ACC112 (cell line): ENCODE measurements at regions not wholly inside any gene's neighbourhood (a gene's known extent, or its start where the extent isn't known, plus 50 kb on each side); places are given as distances from the start of the nearest gene placed in this dataset.
"Not testable (repeated sequence)": the region's sequence is repeated elsewhere in the genome, so short reads cannot be mapped to it uniquely, and the experiment has no call there.

ENCODE experiments used
- H2AFZ ChIP-seq: fragments of 200-600 bp; sonication (generic); one replicate; pipeline ENCODE4 v1.6.0; 2017; ENCODE audit warnings: antibody characterized with exemption, low read length; ENCODE audit not compliant: unreplicated experiment
- H3K27ac ChIP-seq: fragments of 200-600 bp; sonication (generic); 2 replicates; pipeline ENCODE4 v1.5.1; 2014; ENCODE audit warnings: low read depth, mild to moderate bottlenecking, antibody characterized with exemption, low read length, moderate library complexity
- H3K27me3 ChIP-seq: fragments of 200-600 bp; sonication (generic); 2 replicates; pipeline ENCODE4 v1.6.1; 2014; ENCODE audit warnings: mild to moderate bottlenecking, antibody characterized with exemption, low read length, moderate library complexity, mixed read lengths; ENCODE audit not compliant: insufficient read depth
- H3K36me3 ChIP-seq: fragments of 200-600 bp; sonication (generic); 2 replicates; pipeline ENCODE4 v1.6.1; 2016; ENCODE audit warnings: mild to moderate bottlenecking, antibody characterized with exemption, low read length, moderate library complexity, mixed read lengths; ENCODE audit not compliant: insufficient read depth
- H3K4me1 ChIP-seq: fragments of 200-600 bp; sonication (generic); one replicate; pipeline ENCODE4 v1.6.1; 2016; ENCODE audit warnings: low read length, mixed read lengths; ENCODE audit not compliant: insufficient read depth, unreplicated experiment, control insufficient read depth
- H3K4me3 ChIP-seq: fragments of 200-600 bp; sonication (generic); 2 replicates; pipeline ENCODE4 v1.5.1; 2014; ENCODE audit warnings: mild to moderate bottlenecking, low read depth, low read length
- H3K79me2 ChIP-seq: fragments of 200-600 bp; sonication (generic); one replicate; pipeline ENCODE4 v1.6.0; 2016; ENCODE audit warnings: low read length; ENCODE audit not compliant: control insufficient read depth, unreplicated experiment, insufficient read depth

GRCh38 chr4:86527713-86528112 lies 66.4 kb upstream of the PTPN13 start:
- not testable (repeated sequence) for H3K79me2 ChIP-seq, H3K4me1 ChIP-seq, H3K27ac ChIP-seq, H3K27me3 ChIP-seq, H3K36me3 ChIP-seq, H3K4me3 ChIP-seq, H2AFZ ChIP-seq

GRCh38 chr4:86529436-86529835 lies 64.7 kb upstream of the PTPN13 start:
- Histone ChIP-seq H3K4me3 (no peak overlapping the region), H3K4me1 (no peaks in the 10 kb centered on the region), H3K36me3 (no peaks in the 10 kb centered on the region), H2AFZ (no peak overlapping the region), H3K27ac (no peak overlapping the region), H3K27me3 (peaks cover 3% of the 10 kb centered on the region; the same call in 1 of the 2 replicates), H3K79me2 (no peaks in the 10 kb centered on the region)

GRCh38 chr4:86530183-86530582 lies 63.9 kb upstream of the PTPN13 start:
- Histone ChIP-seq H3K27ac (no peak overlapping the region), H3K4me3 (no peak overlapping the region), H3K27me3 (0 out of 2 replicates have a peak, but pooled peaks cover 3% of the 10 kb centered on the region), H2AFZ (no peak overlapping the region), H3K4me1 (no peaks in the 10 kb centered on the region), H3K79me2 (no peaks in the 10 kb centered on the region), H3K36me3 (no peaks in the 10 kb centered on the region)

- H2AFZ ChIP-seq, result no peak overlapping the region
- no peak overlapping the region for H3K4me3 ChIP-seq
- H3K27me3 ChIP-seq, result no peaks in the 10 kb centered on the region
- no peaks in the 10 kb centered on the region for H3K79me2 ChIP-seq
- no peak overlapping the region for H3K27ac ChIP-seq
- no peaks in the 10 kb centered on the region for H3K4me1 ChIP-seq
- H3K36me3 ChIP-seq, result no peaks in the 10 kb centered on the region
These were observed 62.7 kb upstream of the PTPN13 start for GRCh38 chr4:86531440-86531839.

- H2AFZ ChIP-seq, result no peak overlapping the region
- H3K4me1 ChIP-seq, result no peaks in the 10 kb centered on the region
- no peak overlapping the region for H3K27ac ChIP-seq
- no peaks in the 10 kb centered on the region for H3K79me2 ChIP-seq
- H3K36me3 ChIP-seq, result no peaks in the 10 kb centered on the region
- H3K4me3 ChIP-seq, result no peak overlapping the region
- H3K27me3 ChIP-seq, result no peaks in the 10 kb centered on the region
These were observed 61.3 kb upstream of the PTPN13 start for GRCh38 chr4:86532851-86533250.

GRCh38 chr4:86536151-86536550 lies 58.0 kb upstream of the PTPN13 start:
- Histone ChIP-seq H2AFZ (no peak overlapping the region), H3K27ac (no peak overlapping the region), H3K4me1 (no peaks in the 10 kb centered on the region), H3K79me2 (no peaks in the 10 kb centered on the region), H3K27me3 (no peaks in the 10 kb centered on the region), H3K4me3 (no peak overlapping the region), H3K36me3 (no peaks in the 10 kb centered on the region)

- Histone ChIP-seq H3K36me3 (no peaks in the 10 kb centered on the region), H3K4me3 (no peak overlapping the region), H3K79me2 (no peaks in the 10 kb centered on the region), H2AFZ (no peak overlapping the region), H3K27ac (no peak overlapping the region), H3K27me3 (no peaks in the 10 kb centered on the region), H3K4me1 (no peaks in the 10 kb centered on the region)
These were observed 51.6 kb upstream of the PTPN13 start for GRCh38 chr4:86542319-86543027.

- Histone ChIP-seq H3K4me1 (no peaks in the 10 kb centered on the region), H3K36me3 (no peaks in the 10 kb centered on the region), H3K27ac (no peak overlapping the region), H3K79me2 (no peaks in the 10 kb centered on the region), H2AFZ (no peak overlapping the region), H3K27me3 (no peaks in the 10 kb centered on the region), H3K4me3 (no peak overlapping the region)
These were observed 51.0 kb upstream of the PTPN13 start for GRCh38 chr4:86543080-86543479.

GRCh38 chr4:86543560-86544309 lies 50.4 kb upstream of the PTPN13 start:
- Histone ChIP-seq H3K36me3 (no peaks in the 10 kb centered on the region), H3K4me1 (no peaks in the 10 kb centered on the region), H2AFZ (no peak overlapping the region), H3K4me3 (no peak overlapping the region), H3K27ac (no peak overlapping the region), H3K27me3 (no peaks in the 10 kb centered on the region), H3K79me2 (no peaks in the 10 kb centered on the region)

GRCh38 chr4:86544310-86544966 lies 49.7 kb upstream of the PTPN13 start:
- H3K36me3 ChIP-seq, result no peaks in the 10 kb centered on the region
- no peaks in the 10 kb centered on the region for H3K27me3 ChIP-seq
- H3K4me3 ChIP-seq, result no peak overlapping the region
- no peak overlapping the region for H3K27ac ChIP-seq
- peaks cover 3% of the 10 kb centered on the region for H3K4me1 ChIP-seq
- no peaks in the 10 kb centered on the region for H3K79me2 ChIP-seq
- no peak overlapping the region for H2AFZ ChIP-seq
